Hepatic stellate cell (primary cell): ENCODE measurements at regions not wholly inside any gene's neighbourhood (a gene's known extent, or its start where the extent isn't known, plus 50 kb on each side); places are given as distances from the start of the nearest gene placed in this dataset.

Experiments used
- DNase-seq: peaks from one replicate; pipeline ENCODE4 v3.0.0; 2011; ENCODE audit warnings: low spot score

DNA sequence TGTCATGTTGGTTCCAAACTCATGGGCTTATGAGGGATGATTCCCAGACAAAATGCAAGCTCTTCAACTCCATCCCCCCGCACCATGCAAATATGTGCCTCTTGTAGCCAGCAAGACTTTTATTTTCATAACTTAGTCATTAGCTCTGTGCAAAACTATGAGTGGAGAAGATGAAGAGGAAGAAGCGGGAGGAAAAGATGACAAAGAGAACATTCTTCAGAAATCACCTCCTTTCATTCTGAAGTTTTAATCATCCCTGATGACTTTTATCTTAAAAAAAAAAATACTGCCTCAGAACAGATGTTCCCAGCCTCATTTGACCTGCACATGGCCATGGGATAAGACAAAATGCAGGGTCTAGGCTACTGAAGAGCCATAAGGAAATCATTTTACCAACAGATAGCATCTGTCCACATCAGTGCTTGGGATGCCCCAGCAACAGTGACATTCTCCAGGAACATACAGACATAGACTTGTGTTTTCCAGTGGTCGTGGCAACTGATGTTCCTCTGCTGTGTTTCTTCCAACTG, 145.5 kb downstream of the WNT5A start:
- DNase-seq: peak; percentile 36

- DNase-seq: no peak
Measured at GRCh38 chr3:55339819-55340218, 147.3 kb downstream of the WNT5A start.

GRCh38 chr3:55339390-55339789, 147.7 kb downstream of the WNT5A start:
- no peak for DNase-seq

DNA sequence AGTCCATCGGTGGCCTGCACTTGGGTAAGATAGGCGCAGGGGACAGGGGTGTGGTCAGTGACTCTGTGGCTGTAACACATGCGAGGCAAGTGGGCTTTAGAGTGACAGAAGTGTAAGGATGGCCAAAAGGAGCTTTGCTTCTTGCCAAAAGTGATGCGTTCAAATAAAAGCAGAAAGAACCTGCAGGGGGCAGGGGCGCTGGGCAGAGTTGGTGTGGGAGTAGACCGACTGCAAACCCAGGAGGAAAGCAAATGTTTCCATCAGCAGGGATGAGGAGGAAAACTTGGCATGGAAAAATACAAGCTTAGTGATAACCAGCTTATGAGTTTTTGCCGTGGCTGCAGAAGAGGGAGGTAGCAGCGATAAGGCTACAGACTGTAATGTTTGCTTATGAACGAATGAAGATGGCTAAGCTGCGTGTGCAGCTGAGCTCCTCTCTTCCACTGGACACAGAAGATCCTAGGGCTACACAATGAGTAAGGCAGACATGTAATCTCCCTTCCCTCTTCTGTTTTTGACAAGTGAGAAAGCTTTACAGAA, 149.4 kb downstream of the WNT5A start:
- no peak for DNase-seq

DNA sequence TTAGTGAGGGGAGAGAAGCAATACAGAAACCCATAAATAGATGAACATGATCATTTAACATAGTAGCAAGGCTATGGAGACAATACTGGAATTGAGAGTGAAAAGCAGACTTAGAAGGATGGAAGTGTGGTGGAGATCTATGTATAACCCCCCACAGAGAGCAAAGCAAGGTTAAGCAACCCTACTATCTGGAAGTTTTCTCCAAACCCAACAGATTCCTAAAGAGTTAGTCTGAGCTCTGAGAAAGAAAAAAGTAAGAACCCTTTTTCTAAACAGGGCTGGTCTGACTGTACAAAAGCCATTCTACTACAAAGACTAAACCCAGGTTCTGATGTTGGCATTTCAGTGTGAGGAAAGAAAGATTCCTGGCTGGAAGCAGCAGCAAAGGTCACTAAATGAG, 153.2 kb downstream of the WNT5A start:
- peak; percentile 53 for DNase-seq

- DNase-seq: peak; percentile 22
Measured at GRCh38 chr3:55333046-55333445, 154.1 kb downstream of the WNT5A start.

DNA sequence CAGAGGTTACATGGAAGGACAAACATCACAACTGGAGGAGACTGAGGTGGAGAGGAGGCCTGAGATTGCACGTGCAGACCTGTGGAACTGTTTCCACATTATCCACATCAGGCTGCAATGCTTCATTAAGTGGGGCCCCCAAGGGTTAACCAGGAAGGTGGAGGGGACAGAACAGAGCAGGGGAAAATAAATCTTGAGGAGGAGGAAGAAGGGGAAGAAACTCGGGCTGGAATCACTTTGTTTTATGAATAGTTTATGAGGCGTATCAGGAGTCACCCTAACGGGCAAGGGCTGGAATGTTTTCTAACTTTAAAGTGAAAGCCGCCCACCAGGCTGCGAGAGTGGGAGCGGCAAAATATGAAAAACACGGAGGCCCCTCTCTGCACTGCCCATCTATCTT, 154.9 kb downstream of the WNT5A start:
- no peak for DNase-seq

DNA sequence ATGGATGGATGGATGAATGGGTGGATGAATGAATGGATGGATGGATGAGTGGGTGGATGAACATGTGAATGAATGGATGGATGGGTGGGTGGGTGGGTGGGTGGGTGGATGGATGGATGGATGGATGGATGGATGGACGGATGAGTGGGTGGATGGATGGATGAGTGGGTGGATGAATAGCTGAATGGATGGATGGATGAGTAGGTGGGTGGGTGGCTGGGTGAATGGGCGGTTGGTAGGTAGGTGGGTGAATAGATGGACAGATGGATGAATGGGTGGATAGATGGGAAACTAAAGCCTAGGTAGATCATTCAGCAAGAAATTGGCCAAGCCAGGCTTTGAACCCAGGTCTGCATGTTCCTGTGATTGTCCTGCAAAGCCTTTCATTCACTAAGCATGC, 155.6 kb downstream of the WNT5A start:
- DNase-seq: no peak

- DNase-seq: no peak
Measured at GRCh38 chr3:55330756-55331155, 156.3 kb downstream of the WNT5A start.

DNA sequence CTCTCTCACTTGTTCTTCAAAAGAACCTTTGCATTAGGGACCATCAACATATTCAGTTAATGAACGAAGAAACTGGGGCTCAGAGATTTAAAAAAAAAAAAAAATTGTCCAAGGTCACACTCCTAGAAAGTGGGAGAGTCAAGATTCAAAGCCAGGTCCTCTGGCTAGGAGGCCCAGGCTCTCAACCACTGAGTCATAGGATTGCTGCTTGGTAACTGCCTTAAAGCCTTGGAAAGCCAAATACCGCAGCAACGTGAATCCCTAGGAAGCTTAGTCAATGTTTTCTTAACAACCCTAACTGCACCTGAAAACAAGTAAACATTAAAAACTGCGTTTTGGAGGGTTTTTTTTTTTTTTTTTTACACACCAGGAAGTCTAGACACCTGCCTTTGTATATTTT, 156.8 kb downstream of the WNT5A start:
- DNase-seq: peak; percentile 74

GRCh38 chr3:55329849-55330248, 157.3 kb downstream of the WNT5A start:
- peak; percentile 52 for DNase-seq

GRCh38 chr3:55327131-55327920, 159.8 kb downstream of the WNT5A start:
- peak; percentile 23 for DNase-seq

GRCh38 chr3:55322638-55323037, 164.5 kb downstream of the WNT5A start:
- no peak for DNase-seq

DNA sequence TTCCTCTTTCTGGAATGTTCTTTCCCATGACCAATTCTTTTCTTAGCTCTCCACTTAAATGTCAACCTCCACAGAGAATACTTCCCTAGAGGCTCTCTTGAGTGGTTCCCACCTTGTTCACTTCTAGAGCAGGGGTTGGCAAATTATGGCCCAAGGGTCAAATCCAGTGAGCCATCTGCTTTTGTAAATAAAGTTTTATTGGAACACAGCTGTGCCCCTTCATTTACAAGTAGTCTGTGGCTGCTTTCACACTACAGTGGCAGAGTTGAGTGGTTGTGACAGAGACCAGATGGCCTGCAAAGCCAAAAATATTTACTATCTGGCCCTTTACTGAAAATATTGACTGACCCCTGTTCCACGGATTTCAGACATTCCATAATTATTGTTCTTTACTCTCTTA, 166.2 kb downstream of the WNT5A start:
- DNase-seq: no peak

DNA sequence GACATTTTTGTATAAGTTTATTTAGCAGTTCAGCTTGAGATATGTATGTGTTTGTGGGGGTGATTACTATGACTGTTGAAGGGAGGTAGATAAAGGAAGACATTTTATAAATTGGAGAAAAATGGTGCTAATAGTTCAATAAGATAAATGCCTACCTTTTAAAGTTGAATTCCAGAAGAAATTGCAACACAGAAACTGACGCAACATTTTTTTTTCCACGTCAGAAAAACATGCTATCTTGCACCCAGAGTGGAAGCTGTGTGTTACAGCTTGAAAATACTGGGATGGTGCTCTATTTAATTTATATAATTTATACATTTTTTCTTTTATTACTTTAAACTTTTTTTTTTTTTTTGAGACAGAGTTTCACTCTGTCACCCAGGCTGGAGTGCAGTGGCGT, 171.7 kb downstream of the WNT5A start:
- DNase-seq: no peak

DNA sequence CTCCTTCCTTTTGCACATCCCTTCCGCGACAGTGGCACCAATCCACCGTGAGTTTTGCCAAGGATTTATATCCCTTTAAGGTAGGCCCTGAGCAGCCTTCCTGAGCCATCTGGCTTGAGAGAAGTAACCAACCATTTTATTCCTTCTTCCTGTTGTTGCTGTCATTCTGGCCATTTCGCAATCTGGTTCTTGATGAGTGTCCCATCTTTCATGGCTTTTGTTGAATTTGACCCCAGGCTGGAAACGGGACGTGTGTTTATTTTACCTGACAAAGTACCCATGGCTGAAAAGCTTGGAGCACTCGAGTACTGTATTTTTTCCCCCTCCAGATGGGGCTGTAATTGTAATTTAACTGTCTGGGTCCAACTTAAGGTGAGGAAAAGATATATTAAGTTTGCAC, 173.4 kb downstream of the WNT5A start:
- DNase-seq: no peak

DNA sequence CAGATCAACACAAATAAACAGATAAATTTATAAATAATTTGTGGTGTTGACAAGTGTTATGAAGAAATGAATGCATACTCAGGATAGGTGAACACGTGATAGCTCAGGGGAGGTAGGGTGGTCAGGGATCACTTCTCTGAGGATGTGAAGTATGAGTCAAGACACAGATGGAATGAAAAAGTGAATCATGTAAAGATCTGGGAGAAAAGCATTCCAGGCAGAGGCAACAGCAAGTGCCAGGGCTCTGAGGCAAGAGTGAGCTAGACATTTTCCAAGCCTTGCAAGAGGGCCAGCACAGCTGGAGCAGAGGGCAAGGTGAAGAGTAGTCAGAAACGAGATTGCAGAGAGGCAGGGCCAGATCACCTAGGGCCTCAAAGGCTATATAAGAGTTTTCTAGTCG, 177.8 kb downstream of the WNT5A start:
- DNase-seq: no peak

GRCh38 chr3:55307622-55308021, 179.5 kb downstream of the WNT5A start:
- DNase-seq: no peak

DNA sequence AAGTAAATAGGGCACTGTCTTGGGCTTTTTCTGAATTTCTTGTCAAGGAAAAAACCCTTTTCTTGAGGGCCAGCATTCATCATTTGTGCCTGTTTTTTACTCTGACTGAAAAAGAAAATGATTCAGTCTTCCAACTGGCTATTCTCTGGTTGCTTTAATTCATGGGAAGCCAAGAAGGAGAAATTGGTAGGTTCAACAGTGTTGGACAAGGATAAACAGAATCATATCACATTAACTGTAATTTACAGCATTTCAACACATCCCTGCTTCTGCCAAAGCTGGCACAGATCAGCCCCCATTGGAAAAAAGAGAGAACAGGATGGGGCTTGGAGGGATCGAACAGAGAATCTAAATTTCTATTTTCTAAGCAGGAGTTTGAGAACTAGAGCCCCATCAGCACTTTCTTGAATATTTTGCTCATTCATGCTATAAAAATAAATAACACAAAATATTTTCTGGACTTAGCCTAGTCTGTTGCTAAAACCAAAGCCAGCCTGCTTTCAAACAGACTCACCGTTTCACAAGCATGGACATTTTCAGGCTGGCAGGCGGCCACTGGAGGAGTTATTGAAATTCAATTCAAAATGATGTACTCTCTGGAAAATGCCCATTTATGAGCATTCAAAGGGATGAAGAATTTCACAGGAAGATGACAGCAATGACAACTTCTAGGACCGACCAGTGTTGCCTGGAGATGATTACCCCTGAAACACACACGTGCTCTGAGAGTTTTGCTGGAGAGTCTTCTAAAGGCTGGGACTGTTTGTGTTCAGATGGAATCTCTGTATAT, 181.2 kb downstream of the WNT5A start:
- DNase-seq: no peak

DNA sequence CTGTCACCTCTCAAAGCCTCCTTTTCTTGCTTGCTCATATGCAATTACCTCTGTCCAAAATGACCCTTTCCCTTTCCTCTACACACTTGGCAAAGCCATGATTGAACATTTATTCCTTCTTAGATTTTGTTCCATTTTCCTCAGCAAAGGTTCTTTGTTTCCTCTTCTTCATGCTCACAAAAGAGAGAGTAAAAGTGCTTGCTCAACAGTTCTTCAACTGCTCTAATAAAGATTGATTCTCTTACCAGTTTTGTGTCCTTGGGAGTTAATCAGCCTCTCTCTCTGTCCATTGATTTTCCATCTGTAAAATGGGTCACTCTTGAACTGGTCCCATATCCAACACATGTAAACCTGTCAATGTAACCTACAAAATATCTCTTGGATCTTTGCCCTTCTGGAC, 186.4 kb downstream of the WNT5A start:
- DNase-seq: no peak

GRCh38 chr3:55297706-55298105, 189.4 kb downstream of the WNT5A start:
- DNase-seq: no peak

DNA sequence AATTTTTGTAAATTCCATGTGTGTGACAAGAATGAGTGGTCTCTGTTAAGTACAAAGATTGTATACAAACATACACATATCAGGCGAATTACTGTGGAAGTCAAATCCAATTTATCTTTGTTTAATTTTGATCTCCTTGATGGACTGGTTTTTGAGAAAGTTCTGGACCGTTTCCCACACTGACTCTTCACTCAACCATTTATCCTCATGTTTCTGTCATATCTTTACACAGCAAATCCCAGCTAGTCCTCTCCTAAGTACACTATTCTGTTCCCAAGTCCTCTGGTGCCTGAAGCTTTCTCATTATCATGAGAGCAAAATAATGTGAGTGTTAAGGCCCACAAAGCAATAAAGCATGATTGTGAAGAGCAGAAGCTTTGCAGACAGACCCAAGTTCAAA, 189.9 kb downstream of the WNT5A start:
- no peak for DNase-seq

GRCh38 chr3:55296791-55297190, 190.3 kb downstream of the WNT5A start:
- no peak for DNase-seq
